Medulla oblongata (tissue), 1 donor: ENCODE measurements at regions not wholly inside any gene's neighbourhood (a gene's known extent, or its start where the extent isn't known, plus 50 kb on each side); places are given as distances from the start of the nearest gene placed in this dataset.

Source experiments
- DNase-seq: peaks from one replicate; pipeline ENCODE4 v3.0.0-alpha.2; 2015; ENCODE audit errors: extremely low spot score

- DNase-seq: no peak
Measured at GRCh38 chr3:25349828-25350724, 78.0 kb upstream of the RARB start.

- DNase-seq: no peak
Measured at GRCh38 chr3:25350725-25351114, 77.3 kb upstream of the RARB start.

DNA sequence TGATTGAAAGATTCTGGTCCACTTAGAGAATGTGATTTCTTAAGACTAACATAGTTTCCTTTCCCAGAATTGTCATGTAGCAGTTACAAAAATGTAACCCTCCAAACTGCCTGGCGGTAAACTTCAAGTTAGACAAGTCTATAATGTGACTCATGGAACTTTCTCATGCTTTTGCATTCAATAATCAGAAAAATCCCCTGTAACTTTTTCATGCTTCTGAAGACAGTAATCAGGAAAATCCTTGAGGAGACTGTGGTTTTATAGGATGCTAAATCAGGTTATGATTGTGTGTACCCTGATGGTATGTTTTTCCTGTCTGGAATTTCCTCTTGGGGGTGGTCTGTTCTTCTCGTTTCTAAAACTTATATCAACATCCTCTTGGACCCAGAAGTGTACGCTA, 74.0 kb upstream of the RARB start:
- no peak for DNase-seq

GRCh38 chr3:25355034-25355885, 72.8 kb upstream of the RARB start:
- no peak for DNase-seq

DNA sequence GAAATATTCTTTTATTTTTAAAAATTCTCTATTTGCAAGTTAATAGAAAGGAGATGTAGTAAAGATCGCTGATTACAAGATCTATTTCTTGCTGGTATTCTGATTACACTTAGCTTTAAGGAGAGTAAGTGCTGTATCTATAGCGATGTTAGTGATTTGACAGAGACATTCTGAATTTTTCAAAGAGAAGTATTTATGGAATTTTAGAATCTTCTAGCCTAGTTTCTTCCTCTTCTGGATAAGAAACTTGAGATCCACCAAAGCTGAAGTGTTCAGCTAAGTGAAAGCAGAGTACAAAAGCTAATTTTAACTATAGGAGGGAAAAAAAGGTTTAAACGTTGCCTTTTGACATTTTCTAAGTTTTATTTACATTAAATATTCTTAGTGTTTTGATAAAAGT, 72.1 kb upstream of the RARB start:
- DNase-seq: no peak

DNA sequence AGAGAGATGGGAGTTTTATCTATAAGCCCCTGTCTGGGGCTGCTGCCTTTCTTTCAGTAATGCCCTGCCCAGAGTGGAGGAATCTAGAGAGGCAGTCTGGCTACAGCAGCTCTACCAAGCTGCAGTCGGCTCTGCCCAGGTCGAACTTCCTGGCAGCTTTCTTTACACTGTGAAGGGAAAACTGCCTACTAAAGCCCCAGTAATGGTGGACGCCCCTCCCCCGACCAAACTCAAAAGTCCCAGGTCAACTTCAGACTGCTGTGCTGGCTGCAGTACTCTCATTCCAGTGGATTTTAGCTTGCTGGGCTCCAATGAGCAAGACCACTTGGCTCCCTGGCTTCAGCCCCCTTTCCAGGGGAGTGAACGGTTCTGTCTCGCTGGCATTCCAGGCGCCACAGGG, 65.9 kb upstream of the RARB start:
- DNase-seq: no peak

- no peak for DNase-seq
Measured at GRCh38 chr3:25365636-25366035, 62.4 kb upstream of the RARB start.

- DNase-seq: no peak
Measured at GRCh38 chr3:25367025-25367424, 61.0 kb upstream of the RARB start.

- DNase-seq: no peak
Measured at GRCh38 chr3:25372167-25372566, 55.9 kb upstream of the RARB start.

GRCh38 chr3:25376340-25376739, 51.7 kb upstream of the RARB start:
- no peak for DNase-seq

DNA sequence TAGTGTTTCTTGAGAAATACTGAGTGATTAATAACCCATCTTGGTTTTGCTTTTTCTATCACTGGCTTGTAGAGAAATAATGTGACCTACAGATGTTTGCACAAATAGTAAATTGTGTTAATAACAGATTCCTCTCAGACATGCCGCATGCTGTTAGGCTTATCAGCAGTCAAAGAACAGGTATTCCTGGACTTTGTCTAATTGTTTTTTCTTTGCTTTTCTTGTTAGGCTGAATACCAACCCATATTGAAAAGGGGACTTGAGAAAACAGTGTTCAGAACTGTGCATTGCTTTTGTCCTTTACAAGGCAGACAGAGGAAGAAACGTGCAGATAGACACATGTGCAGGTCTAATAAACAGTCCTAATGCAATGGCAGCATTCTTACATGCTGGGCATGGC, 51.0 kb upstream of the RARB start:
- DNase-seq: no peak
